SH-SY5Y (cell line): ENCODE measurements at regions not wholly inside any gene's neighbourhood (a gene's known extent, or its start where the extent isn't known, plus 50 kb on each side); places are given as distances from the start of the nearest gene placed in this dataset.

Experiments
- GATA2 ChIP-seq: IDR thresholded peaks from 2 replicates; pipeline ENCODE4 v1.6.1; 2011; ENCODE audit warnings: mild to moderate bottlenecking, low read depth, low read length
- GATA3 ChIP-seq: IDR thresholded peaks from 2 replicates; pipeline ENCODE4 v1.6.1; 2011; ENCODE audit warnings: low read depth, mild to moderate bottlenecking, low read length, moderate library complexity

GRCh38 chr7:4434306-4434705 is 247.8 kb upstream of the FOXK1 start:
- TF ChIP-seq GATA2 = no peak
- TF ChIP-seq GATA3 = no peak
